ENCODE measurements at regions not wholly inside any gene's neighbourhood (a gene's known extent, or its start where the extent isn't known, plus 50 kb on each side); places are given as distances from the start of the nearest gene placed in this dataset.
"Not testable (repeated sequence)": the region's sequence is repeated elsewhere in the genome, so short reads cannot be mapped to it uniquely, and the experiment has no call there.

DNA sequence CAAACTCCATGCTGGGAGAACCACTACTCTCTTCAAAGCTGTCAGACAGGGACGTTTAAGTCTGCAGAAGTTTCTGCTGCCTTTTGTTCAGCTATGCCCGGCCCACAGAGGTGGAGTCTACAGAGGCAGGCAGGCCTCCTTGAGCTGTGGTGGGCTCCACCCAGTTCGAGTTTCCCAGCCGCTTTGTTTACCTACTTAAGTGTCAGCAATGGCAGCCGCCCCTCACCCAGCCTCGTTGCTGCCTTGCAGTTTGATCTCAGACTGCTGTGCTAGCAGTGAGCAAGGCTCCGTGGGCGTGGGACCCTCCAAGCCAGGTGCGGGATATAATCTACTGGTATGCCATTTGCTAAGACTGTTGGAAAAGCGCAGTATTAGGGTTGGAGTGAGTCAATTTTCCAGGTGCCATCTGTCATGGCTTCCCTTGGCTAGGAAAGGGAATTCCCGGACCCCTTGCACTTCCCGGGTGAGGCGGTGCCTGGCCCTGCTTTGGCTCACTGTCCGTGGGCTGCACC is 190.7 kb downstream of the TTC6 start:
- TF ChIP-seq EP300 (IDR thresholded peaks at IDR 0.05): not testable (repeated sequence)
- TF ChIP-seq, protein P1, sequence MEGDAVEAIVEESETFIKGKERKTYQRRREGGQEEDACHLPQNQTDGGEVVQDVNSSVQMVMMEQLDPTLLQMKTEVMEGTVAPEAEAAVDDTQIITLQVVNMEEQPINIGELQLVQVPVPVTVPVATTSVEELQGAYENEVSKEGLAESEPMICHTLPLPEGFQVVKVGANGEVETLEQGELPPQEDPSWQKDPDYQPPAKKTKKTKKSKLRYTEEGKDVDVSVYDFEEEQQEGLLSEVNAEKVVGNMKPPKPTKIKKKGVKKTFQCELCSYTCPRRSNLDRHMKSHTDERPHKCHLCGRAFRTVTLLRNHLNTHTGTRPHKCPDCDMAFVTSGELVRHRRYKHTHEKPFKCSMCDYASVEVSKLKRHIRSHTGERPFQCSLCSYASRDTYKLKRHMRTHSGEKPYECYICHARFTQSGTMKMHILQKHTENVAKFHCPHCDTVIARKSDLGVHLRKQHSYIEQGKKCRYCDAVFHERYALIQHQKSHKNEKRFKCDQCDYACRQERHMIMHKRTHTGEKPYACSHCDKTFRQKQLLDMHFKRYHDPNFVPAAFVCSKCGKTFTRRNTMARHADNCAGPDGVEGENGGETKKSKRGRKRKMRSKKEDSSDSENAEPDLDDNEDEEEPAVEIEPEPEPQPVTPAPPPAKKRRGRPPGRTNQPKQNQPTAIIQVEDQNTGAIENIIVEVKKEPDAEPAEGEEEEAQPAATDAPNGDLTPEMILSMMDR (IDR thresholded peaks at IDR 0.05): not testable (repeated sequence)

Data from ovary (tissue), 3 donors.